Gastrocnemius medialis (tissue), 4 donors: ENCODE measurements at regions not wholly inside any gene's neighbourhood (a gene's known extent, or its start where the extent isn't known, plus 50 kb on each side); places are given as distances from the start of the nearest gene placed in this dataset.

Source experiments
- ATAC-seq, 2 donors: fragments of 150-250 bp; one replicate each; pipeline ENCODE4 v1.9.1; 2016
- DNase-seq, 2 donors: peaks; one replicate each; pipeline ENCODE4 v3.0.0-alpha.2; 2019
- H3K27ac ChIP-seq, 4 donors: fragments of 200-600 bp; sonication (generic); 1 replicate in 1 of 4; 2 replicates in 3 of 4; pipeline ENCODE4 v1.5.1; 2016 to 2018; ENCODE audit warnings: mild to moderate bottlenecking in 2 of 4, moderate library complexity in 1 of 4
- H3K27me3 ChIP-seq, 3 donors: fragments of 200-600 bp; sonication (generic) in 2 of 3; 1 replicate in 1 of 3; 2 replicates in 2 of 3; pipeline versions ENCODE4 v1.5.1 to v1.6.0; 2016 to 2019; ENCODE audit warnings: mild to moderate bottlenecking in 1 of 3, moderate library complexity in 1 of 3
- H3K36me3 ChIP-seq, 2 donors: fragments of 200-600 bp; sonication (generic) in 1 of 2; one replicate each; pipeline ENCODE4 v1.5.1; 2017 to 2018
- H3K4me1 ChIP-seq, 2 donors: fragments of 200-600 bp; sonication (generic) in 1 of 2; one replicate each; pipeline ENCODE4 v1.5.1; 2016 to 2017; ENCODE audit warnings: mild to moderate bottlenecking in 2 of 2
- H3K4me3 ChIP-seq, 4 donors: fragments of 200-600 bp; sonication (generic) in 3 of 4; 1 replicate in 1 of 4; 2 replicates in 3 of 4; pipeline ENCODE4 v1.5.1; 2016 to 2019; ENCODE audit warnings: mild to moderate bottlenecking in 2 of 4
- H3K9me3 ChIP-seq, 3 donors: fragments of 200-600 bp; sonication (generic) in 2 of 3; 1 replicate in 1 of 3; 2 replicates in 2 of 3; pipeline ENCODE4 v1.5.1; 2016 to 2019
- CTCF ChIP-seq, 5 experiments: fragments of 450-650 bp in 3 of 5; fragments of 200-600 bp in 2 of 5; sonication (generic) in 2 of 5; IDR thresholded peaks in 4 of 5; conservative IDR thresholded peaks in 1 of 5; 1 replicate in 4 of 5; 2 replicates in 1 of 5; pipeline ENCODE4 v1.5.1; 2016 to 2019; ENCODE audit warnings: antibody characterized with exemption in 5 of 5, mild to moderate bottlenecking in 3 of 5, moderate library complexity in 3 of 5
- POLR2A ChIP-seq, 2 donors: fragments of 450-650 bp; IDR thresholded peaks; one replicate each; pipeline ENCODE4 v1.6.1; 2017; ENCODE audit warnings: antibody characterized with exemption in 2 of 2, mild to moderate bottlenecking in 2 of 2, moderate library complexity in 2 of 2
- in situ Hi-C, 4 donors: fragments of 200-750 bp; cut with MboI; loops; one replicate each; pipeline versions ENCODE4 v1.15.0 to v1.8.0; 2017; ENCODE audit warnings: low sequenced_read_pairs in 4 of 4
- intact Hi-C: fragments of 100-400 bp; cut with DNase I; formaldehyde crosslinking; loops from one replicate; pipeline ENCODE4 v1.15.1; 2023; ENCODE audit warnings: low total_unique reads

- Histone ChIP-seq H3K36me3 (no peaks in the 10 kb centered on the region), H3K4me1 (no peaks in the 10 kb centered on the region), H3K4me3 (no peak overlapping the region), H3K27me3 (no peaks in the 10 kb centered on the region), H3K9me3 (no peaks in the 10 kb centered on the region), H3K27ac (no peak overlapping the region)
- intact Hi-C loops, result no loop called here
- in situ Hi-C loops, result no loop called here
- TF ChIP-seq CTCF (IDR thresholded peaks at IDR 0.05 in 4 of 5, conservative IDR thresholded peaks at IDR 0.05 in 1 of 5) (no peak), POLR2A (IDR thresholded peaks at IDR 0.05) (no peak)
- DNase-seq (no peak), ATAC-seq (no peak)
These were observed 244.1 kb downstream of the MREG start for GRCh38 chr2:215769246-215769645.

GRCh38 chr2:215767625-215768024 lies 245.7 kb downstream of the MREG start:
- no peak for ATAC-seq
- no peak for TF ChIP-seq POLR2A (IDR thresholded peaks at IDR 0.05)
- TF ChIP-seq CTCF (IDR thresholded peaks at IDR 0.05 in 4 of 5, conservative IDR thresholded peaks at IDR 0.05 in 1 of 5), result no peak
- DNase-seq, result no peak
- in situ Hi-C loops, result no loop called here
- no peak overlapping the region for H3K27ac ChIP-seq
- H3K27me3 ChIP-seq, result no peaks in the 10 kb centered on the region
- H3K4me3 ChIP-seq, result no peak overlapping the region
- intact Hi-C loops, result no loop called here
- H3K9me3 ChIP-seq, result no peaks in the 10 kb centered on the region
- no peaks in the 10 kb centered on the region for H3K4me1 ChIP-seq
- H3K36me3 ChIP-seq, result no peaks in the 10 kb centered on the region

GRCh38 chr2:215765729-215766360 lies 247.5 kb downstream of the MREG start:
- Histone ChIP-seq H3K9me3 (no peaks in the 10 kb centered on the region), H3K27me3 (no peaks in the 10 kb centered on the region), H3K27ac (no peak overlapping the region), H3K36me3 (no peaks in the 10 kb centered on the region), H3K4me1 (no peaks in the 10 kb centered on the region), H3K4me3 (no peak overlapping the region)
- no peak for DNase-seq
- in situ Hi-C loops (no loop called here), intact Hi-C loops (no loop called here)
- TF ChIP-seq POLR2A (IDR thresholded peaks at IDR 0.05) (no peak), CTCF (IDR thresholded peaks at IDR 0.05 in 4 of 5, conservative IDR thresholded peaks at IDR 0.05 in 1 of 5) (no peak)
- no peak for ATAC-seq

GRCh38 chr2:215764441-215765048 lies 248.8 kb downstream of the MREG start:
- DNase-seq (no peak), ATAC-seq (no peak)
- Histone ChIP-seq H3K4me1 (no peaks in the 10 kb centered on the region), H3K27me3 (no peaks in the 10 kb centered on the region), H3K9me3 (no peaks in the 10 kb centered on the region), H3K4me3 (no peak overlapping the region), H3K27ac (no peak overlapping the region), H3K36me3 (no peaks in the 10 kb centered on the region)
- intact Hi-C loops (no loop called here), in situ Hi-C loops (no loop called here)
- TF ChIP-seq CTCF (IDR thresholded peaks at IDR 0.05 in 4 of 5, conservative IDR thresholded peaks at IDR 0.05 in 1 of 5) (no peak), POLR2A (IDR thresholded peaks at IDR 0.05) (no peak)

GRCh38 chr2:215760557-215760956 lies 252.8 kb downstream of the MREG start:
- in situ Hi-C loops, result no loop called here
- ATAC-seq, result no peak
- Histone ChIP-seq H3K36me3 (no peaks in the 10 kb centered on the region), H3K27ac (no peak overlapping the region), H3K9me3 (no peaks in the 10 kb centered on the region), H3K4me3 (no peak overlapping the region), H3K27me3 (no peaks in the 10 kb centered on the region), H3K4me1 (no peaks in the 10 kb centered on the region)
- TF ChIP-seq CTCF (IDR thresholded peaks at IDR 0.05 in 4 of 5, conservative IDR thresholded peaks at IDR 0.05 in 1 of 5), result no peak
- TF ChIP-seq POLR2A (IDR thresholded peaks at IDR 0.05), result no peak
- no peak for DNase-seq
- intact Hi-C loops, result no loop called here
